Sigmoid colon (tissue), 4 donors: ENCODE measurements at regions not wholly inside any gene's neighbourhood (a gene's known extent, or its start where the extent isn't known, plus 50 kb on each side); places are given as distances from the start of the nearest gene placed in this dataset.
"Not testable (repeated sequence)": the region's sequence is repeated elsewhere in the genome, so short reads cannot be mapped to it uniquely, and the experiment has no call there.

Experiments used
- CTCF ChIP-seq, 4 experiments: fragments of 450-650 bp in 3 of 4; fragments of 200-600 bp in 1 of 4; IDR thresholded peaks; one replicate each; pipeline ENCODE4 v1.5.1; 2016 to 2019; ENCODE audit warnings: antibody characterized with exemption in 4 of 4, mild to moderate bottlenecking in 3 of 4, moderate library complexity in 2 of 4
- EP300 ChIP-seq, 4 donors: sonication (generic); formaldehyde crosslinking; IDR thresholded peaks; one replicate each; pipeline ENCODE4 v1.6.1; 2017; ENCODE audit warnings: antibody characterized with exemption in 4 of 4
- POLR2A ChIP-seq, 2 donors: fragments of 450-650 bp; IDR thresholded peaks; one replicate each; pipeline ENCODE4 v1.6.1; 2016; ENCODE audit warnings: antibody characterized with exemption in 2 of 2, mild to moderate bottlenecking in 2 of 2, moderate library complexity in 2 of 2
- POLR2AphosphoS5 ChIP-seq, 4 donors: sonication (generic); formaldehyde crosslinking; IDR thresholded peaks; one replicate each; pipeline ENCODE4 v1.6.1; 2017; ENCODE audit warnings: antibody characterized with exemption in 4 of 4

DNA sequence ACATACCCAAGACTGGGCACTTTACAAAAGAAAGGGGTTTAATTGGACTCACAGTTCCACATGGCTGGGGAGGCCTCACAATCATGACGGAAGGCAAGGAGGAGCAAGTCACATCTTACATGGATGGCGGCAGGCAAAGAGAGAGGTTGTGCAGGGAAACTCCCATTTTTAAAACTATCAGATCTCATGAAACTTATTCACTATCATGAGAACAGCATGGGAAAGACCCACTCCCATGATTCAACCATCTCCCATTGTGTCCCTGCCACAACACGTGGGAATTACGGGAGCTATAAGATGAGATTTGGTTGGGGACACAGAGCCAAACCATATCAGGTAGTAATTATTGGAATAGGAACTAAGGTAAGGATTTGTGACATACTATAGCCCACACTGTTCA is 101.6 kb upstream of the ADTRP start:
- TF ChIP-seq POLR2A, CTCF, POLR2AphosphoS5, EP300 (IDR thresholded peaks at IDR 0.05): not testable (repeated sequence)
